HEK293T (cell line): ENCODE measurements at regions not wholly inside any gene's neighbourhood (a gene's known extent, or its start where the extent isn't known, plus 50 kb on each side); places are given as distances from the start of the nearest gene placed in this dataset.

Source experiments
- CTCF ChIA-PET: fragments of 350-600 bp; formaldehyde crosslinking; extraction: SDS; loops from one replicate; lab custom pipeline; 2021; ENCODE audit warnings: antibody characterized with exemption, inconsistent platforms; lab: Yijun Ruan, JAX
- POLR2A ChIA-PET: fragments of 350-600 bp; formaldehyde crosslinking; extraction: SDS; loops from one replicate; lab custom pipeline; 2020; ENCODE audit warnings: antibody characterized with exemption, inconsistent platforms; lab: Yijun Ruan, JAX
- DNase-seq: peaks from one replicate; pipeline ENCODE4 v3.0.0; 2012; ENCODE audit warnings: mixed read lengths; ENCODE audit errors: extremely low spot score
- ARNT ChIP-seq: fragments of 450-650 bp; IDR thresholded peaks from 2 replicates; pipeline ENCODE4 v1.6.1; 2017; ENCODE audit warnings: mild to moderate bottlenecking
- BHLHE40 ChIP-seq: fragments of 450-650 bp; IDR thresholded peaks from 2 replicates; pipeline ENCODE4 v1.6.1; 2016; ENCODE audit warnings: mild to moderate bottlenecking, moderate library complexity, borderline replicate concordance
- CTBP1 ChIP-seq: fragments of 450-650 bp; IDR thresholded peaks from 2 replicates; pipeline ENCODE4 v1.6.1; 2016; ENCODE audit warnings: borderline replicate concordance
- ELF4 ChIP-seq: fragments of 450-650 bp; IDR thresholded peaks from 2 replicates; pipeline ENCODE4 v1.6.1; 2017; ENCODE audit warnings: antibody characterized with exemption
- FOXA1 ChIP-seq: fragments of 450-650 bp; IDR thresholded peaks from 2 replicates; pipeline ENCODE4 v1.6.1; 2016; ENCODE audit warnings: mild to moderate bottlenecking
- FOXK2 ChIP-seq: fragments of 450-650 bp; IDR thresholded peaks from 2 replicates; pipeline ENCODE4 v1.6.1; 2016; ENCODE audit warnings: mild to moderate bottlenecking
- FOXM1 ChIP-seq: fragments of 450-650 bp; IDR thresholded peaks from 2 replicates; pipeline ENCODE4 v1.6.1; 2017; ENCODE audit warnings: mild to moderate bottlenecking, borderline replicate concordance
- HDGF ChIP-seq: fragments of 450-650 bp; IDR thresholded peaks from 2 replicates; pipeline ENCODE4 v1.6.1; 2017; ENCODE audit warnings: antibody characterized with exemption, borderline replicate concordance
- L3MBTL2 ChIP-seq: fragments of 450-650 bp; conservative IDR thresholded peaks from 2 replicates; pipeline ENCODE4 v1.6.1; 2016; ENCODE audit warnings: mild to moderate bottlenecking
- LEF1 ChIP-seq: fragments of 450-650 bp; IDR thresholded peaks from 2 replicates; pipeline ENCODE4 v1.6.1; 2017; ENCODE audit warnings: mild to moderate bottlenecking, borderline replicate concordance
- NFRKB ChIP-seq: fragments of 450-650 bp; IDR thresholded peaks from 2 replicates; pipeline ENCODE4 v1.6.1; 2016; ENCODE audit warnings: mild to moderate bottlenecking, moderate library complexity
- SP1 ChIP-seq: fragments of 450-650 bp; IDR thresholded peaks from 2 replicates; pipeline ENCODE4 v1.6.1; 2017
- SUZ12 ChIP-seq: fragments of 450-650 bp; IDR thresholded peaks from 2 replicates; pipeline ENCODE4 v1.6.1; 2016; ENCODE audit warnings: mild to moderate bottlenecking
- TARDBP ChIP-seq: fragments of 450-650 bp; IDR thresholded peaks from 2 replicates; pipeline ENCODE4 v1.6.1; 2016
- ZNF384 ChIP-seq: fragments of 450-650 bp; IDR thresholded peaks from 2 replicates; pipeline ENCODE4 v1.6.1; 2016
- TF ChIP-seq, protein P1 (sequence below): fragments of 450-650 bp; IDR thresholded peaks from 2 replicates; pipeline ENCODE4 v1.6.1; 2016

DNA sequence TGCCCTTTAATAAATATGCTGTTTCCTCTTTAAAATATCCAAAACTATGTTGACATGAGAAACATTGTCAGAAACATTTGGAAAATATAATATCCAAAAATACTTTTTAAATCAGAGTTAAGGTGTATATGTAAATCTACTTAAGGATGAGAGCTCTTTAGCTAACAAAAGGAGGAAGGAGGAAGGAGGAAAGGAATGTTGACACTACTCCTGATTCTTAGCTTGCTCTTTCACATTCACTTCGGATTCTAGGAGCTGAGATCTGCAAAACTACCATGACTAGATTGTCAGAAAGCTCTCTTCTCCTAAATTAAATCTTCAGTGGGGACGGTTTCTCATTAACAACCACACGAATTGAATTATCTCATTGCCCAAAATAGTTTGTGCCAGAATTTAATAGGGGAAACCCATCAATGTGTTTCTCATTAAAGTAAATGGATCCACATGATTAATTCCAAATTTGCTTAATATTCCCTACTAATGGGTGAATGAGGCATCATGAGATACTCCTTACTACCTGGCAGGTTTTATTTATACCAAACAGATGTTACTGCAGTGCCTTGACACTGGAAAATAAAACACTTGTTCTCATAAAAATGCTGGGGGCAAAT, 509.1 kb downstream of the MBD2 start:
- CTCF ChIA-PET, result no interaction called here
- no peak for DNase-seq
- POLR2A ChIA-PET, result no interaction called here

DNA sequence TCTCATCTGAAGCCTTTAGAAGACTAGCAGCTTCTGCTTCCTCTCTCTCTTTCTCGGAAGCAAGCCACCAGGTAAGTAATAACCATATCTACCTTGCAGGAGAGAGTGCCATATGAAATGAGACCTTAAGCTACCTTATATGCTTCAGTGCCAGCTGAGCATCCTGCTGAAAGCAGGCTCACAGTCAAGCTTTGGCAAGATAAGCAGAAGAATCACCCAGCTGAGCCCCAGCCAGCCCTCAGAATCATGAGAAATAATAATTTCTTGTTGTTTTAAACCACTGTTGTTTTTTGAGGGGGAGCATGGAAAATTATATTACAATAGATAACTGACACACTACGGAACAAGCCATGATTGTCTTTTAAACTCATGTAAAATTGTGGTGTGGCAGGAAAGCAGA, 514.4 kb downstream of the MBD2 start:
- DNase-seq, result no peak
- ChIA-PET POLR2A (no interaction called here), CTCF (no interaction called here)
- TF ChIP-seq NFRKB (no peak), FOXK2 (no peak), SP1 (no peak), SUZ12 (no peak), ZNF384 (no peak), TARDBP (no peak), FOXM1 (no peak), HDGF (no peak), BHLHE40 (no peak), LEF1 (no peak), ELF4 (no peak), FOXA1 (no peak), CTBP1 (no peak), ARNT (no peak), L3MBTL2 (no peak)
- TF ChIP-seq, protein P1, sequence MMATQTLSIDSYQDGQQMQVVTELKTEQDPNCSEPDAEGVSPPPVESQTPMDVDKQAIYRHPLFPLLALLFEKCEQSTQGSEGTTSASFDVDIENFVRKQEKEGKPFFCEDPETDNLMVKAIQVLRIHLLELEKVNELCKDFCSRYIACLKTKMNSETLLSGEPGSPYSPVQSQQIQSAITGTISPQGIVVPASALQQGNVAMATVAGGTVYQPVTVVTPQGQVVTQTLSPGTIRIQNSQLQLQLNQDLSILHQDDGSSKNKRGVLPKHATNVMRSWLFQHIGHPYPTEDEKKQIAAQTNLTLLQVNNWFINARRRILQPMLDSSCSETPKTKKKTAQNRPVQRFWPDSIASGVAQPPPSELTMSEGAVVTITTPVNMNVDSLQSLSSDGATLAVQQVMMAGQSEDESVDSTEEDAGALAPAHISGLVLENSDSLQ, result no peak

More for the DNA sequence above, 509.1 kb downstream of the MBD2 start:
- no peak for TF ChIP-seq ARNT
- TF ChIP-seq L3MBTL2, result no peak
- TF ChIP-seq BHLHE40, result no peak
- TF ChIP-seq CTBP1, result no peak
- TF ChIP-seq HDGF, result no peak
- TF ChIP-seq FOXK2, result no peak
- TF ChIP-seq LEF1, result no peak
- TF ChIP-seq, protein P1, result no peak
- TF ChIP-seq SP1, result no peak
- TF ChIP-seq ELF4, result no peak
- TF ChIP-seq TARDBP, result no peak
- TF ChIP-seq FOXM1, result no peak
- no peak for TF ChIP-seq NFRKB
- TF ChIP-seq SUZ12, result no peak
- no peak for TF ChIP-seq ZNF384

DNA sequence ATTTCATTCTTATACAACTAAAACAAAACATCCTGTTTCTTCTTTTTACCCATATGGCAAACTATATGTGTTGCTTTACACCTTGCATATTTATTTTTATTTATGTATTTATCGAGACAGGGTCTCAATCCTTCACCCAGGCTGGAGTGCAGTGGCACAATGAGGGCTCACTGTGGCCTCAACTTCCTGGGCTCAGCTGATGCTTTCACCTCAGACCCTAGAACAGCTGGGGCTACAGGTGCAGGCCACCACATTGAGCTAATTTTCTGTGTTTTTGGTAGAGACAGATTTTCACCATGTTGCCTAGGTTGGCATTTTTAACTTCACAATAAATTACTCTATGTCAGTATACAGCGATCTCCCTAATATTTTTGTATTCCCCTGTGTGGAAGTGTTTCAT, 522.0 kb downstream of the MBD2 start:
- CTCF ChIA-PET, result no interaction called here
- no peak for TF ChIP-seq LEF1
- DNase-seq, result no peak
- POLR2A ChIA-PET, result no interaction called here

DNA sequence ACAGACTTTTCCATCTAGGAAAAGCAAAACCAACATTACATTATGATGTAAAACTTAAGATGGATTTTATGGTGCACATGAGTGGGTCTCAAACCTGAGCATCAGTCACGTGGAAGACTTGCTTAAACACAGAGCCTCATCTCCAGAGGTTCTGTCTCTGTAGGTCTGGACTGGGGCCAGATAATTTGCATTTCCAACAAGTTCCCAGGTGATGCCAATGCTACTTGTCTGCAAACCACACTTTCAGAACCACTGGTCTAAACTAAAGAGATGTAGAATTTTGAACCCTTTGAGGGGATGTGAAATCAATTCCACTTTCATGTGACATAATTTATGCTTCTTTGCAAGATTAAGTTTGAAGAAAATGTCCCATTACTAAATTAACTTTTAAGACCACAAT, 522.8 kb downstream of the MBD2 start:
- DNase-seq, result no peak
- CTCF ChIA-PET, result no interaction called here
- TF ChIP-seq FOXA1 (no peak), ARNT (no peak), ELF4 (no peak), HDGF (no peak), BHLHE40 (no peak), LEF1 (no peak), NFRKB (no peak), FOXK2 (no peak), FOXM1 (no peak), TARDBP (no peak), L3MBTL2 (no peak), SUZ12 (no peak), ZNF384 (no peak)
- TF ChIP-seq, protein P1, result no peak
- POLR2A ChIA-PET, result no interaction called here

DNA sequence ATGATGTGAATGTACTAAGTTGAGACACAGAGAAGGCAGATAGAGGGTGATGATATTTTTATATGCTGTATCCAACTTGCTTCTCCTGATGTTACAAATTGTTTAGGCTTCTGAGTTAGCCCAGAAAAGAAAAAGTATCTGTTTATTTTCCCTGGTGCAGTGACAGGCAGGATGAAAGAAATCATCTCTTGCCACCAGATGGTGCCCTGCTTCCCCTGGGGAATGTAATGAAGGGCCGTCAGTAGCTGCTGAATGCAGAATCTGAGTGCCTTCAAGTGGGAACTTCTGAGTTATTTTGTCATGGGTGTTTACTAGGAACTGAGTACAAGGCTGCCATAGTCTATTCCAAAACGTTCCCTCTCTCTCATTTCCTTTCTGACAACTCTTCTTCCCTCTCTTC, 525.6 kb downstream of the MBD2 start:
- ChIA-PET CTCF (no interaction called here), POLR2A (no interaction called here)
- peak; percentile 6 for DNase-seq
- TF ChIP-seq FOXM1 (no peak), L3MBTL2 (no peak), FOXA1 (no peak), SUZ12 (no peak), BHLHE40 (no peak), ZNF384 (no peak)

DNA sequence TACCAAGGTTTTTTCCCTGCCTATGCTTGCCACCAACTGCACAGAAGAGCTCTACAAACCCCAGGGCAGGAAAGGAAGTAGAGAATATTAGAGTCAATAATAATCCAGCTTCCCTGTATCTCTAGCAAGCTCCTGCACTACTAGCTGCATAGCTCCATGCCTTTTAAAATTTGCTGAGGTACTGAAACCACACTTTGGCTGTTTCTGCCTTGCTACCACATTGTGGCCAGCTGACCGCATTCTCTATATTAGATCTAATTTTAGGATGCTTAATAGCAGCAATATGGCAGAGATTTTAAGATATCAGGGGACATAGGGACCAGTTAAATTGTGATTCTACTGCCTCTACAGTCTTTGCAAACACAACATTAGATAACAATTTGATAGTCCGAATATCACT, 534.6 kb downstream of the MBD2 start:
- POLR2A ChIA-PET, result no interaction called here
- CTCF ChIA-PET, result no interaction called here
- no peak for DNase-seq
- TF ChIP-seq ZNF384 (no peak), SP1 (no peak), FOXM1 (no peak), LEF1 (no peak), TARDBP (no peak), BHLHE40 (no peak), SUZ12 (no peak), ARNT (no peak), FOXK2 (no peak), FOXA1 (no peak), NFRKB (no peak), ELF4 (no peak), L3MBTL2 (no peak), CTBP1 (no peak), HDGF (no peak)
- TF ChIP-seq, protein P1, result no peak
